ENCODE measurements at regions not wholly inside any gene's neighbourhood (a gene's known extent, or its start where the extent isn't known, plus 50 kb on each side); places are given as distances from the start of the nearest gene placed in this dataset.

GRCh38 chr10:8386781-8387180, 332.3 kb downstream of the GATA3 start:
- Histone ChIP-seq H3K27me3 (ENCODE audit: control insufficient read depth, insufficient read depth, low read length) (no peaks in the 10 kb centered on the region), H3K36me3 (replicated peaks; ENCODE audit: control insufficient read depth, insufficient read depth, low read length) (no peaks in the 10 kb centered on the region), H3K4me3 (ENCODE audit: insufficient read depth, low read depth, low read length) (no peak overlapping the region)
- no peak for DNase-seq

DNA sequence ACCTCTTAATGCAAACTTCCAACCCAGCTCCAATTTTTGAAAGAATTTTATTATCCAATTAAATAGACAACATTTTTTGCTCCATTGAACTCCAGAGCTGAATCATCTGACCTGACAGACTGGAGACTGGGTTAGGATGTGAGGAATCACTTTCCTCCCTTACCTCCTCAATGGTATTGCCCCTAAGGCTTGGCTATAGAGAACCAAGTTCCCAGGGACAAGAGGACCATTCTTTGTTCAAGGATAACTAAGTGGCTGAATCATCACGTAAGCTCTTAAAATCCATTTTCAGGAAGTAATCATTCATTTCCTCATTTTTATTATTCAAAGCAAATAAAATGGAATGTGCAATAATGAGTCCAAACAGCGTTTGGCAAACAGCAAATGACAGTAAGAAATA, 335.1 kb downstream of the GATA3 start:
- DNase-seq = no peak
- Histone ChIP-seq H3K36me3 (replicated peaks; ENCODE audit: control insufficient read depth, insufficient read depth, low read length) (no peaks in the 10 kb centered on the region), H3K4me3 (ENCODE audit: insufficient read depth, low read depth, low read length) (no peak overlapping the region), H3K27me3 (ENCODE audit: control insufficient read depth, insufficient read depth, low read length) (no peaks in the 10 kb centered on the region)

DNA sequence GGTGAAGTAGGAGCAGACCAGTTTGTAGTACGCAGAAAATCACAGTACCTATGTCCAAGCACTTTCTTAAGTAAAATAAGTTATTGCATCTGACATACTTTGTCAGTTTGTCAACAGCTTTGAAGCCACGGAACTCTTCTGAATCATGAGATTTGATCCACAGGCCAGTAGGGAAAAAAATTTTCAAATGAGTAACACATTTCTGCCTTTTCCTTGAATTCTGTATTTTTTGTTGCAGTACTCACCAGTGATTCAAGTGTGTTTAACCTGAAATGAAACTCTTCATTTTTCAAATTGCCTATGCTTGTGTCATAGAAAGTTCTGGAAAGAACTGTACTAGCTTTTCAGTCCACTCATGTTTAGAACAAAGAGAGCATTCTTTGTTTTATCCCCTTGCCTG, 337.7 kb downstream of the GATA3 start:
- H3K4me3 ChIP-seq (ENCODE audit: insufficient read depth, low read depth, low read length) = no peak overlapping the region
- no peak for DNase-seq
- no peaks in the 10 kb centered on the region for H3K36me3 ChIP-seq (replicated peaks; ENCODE audit: control insufficient read depth, insufficient read depth, low read length)
- no peaks in the 10 kb centered on the region for H3K27me3 ChIP-seq (ENCODE audit: control insufficient read depth, insufficient read depth, low read length)

DNA sequence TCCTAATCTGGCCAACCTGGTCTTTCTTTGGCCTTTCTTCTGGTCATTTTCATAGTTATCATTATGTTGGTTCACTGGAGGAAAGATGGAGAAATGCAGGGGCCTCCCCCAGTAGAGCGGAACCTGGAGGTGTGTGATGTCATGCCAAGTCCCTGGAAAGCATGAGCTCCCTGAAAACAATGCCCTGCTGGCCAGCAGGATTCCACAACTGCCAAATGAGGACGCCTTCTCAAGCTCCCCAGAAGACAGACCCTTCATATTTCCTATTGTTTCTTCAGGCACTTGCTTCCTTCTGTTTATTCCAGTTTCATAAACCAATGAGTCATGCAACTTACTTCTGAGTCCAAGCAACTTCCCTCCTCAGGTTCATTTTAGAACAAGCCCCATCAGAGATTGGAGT, 339.0 kb downstream of the GATA3 start:
- H3K27me3 ChIP-seq (ENCODE audit: control insufficient read depth, insufficient read depth, low read length) = no peaks in the 10 kb centered on the region
- no peak overlapping the region for H3K4me3 ChIP-seq (ENCODE audit: insufficient read depth, low read depth, low read length)
- no peaks in the 10 kb centered on the region for H3K36me3 ChIP-seq (replicated peaks; ENCODE audit: control insufficient read depth, insufficient read depth, low read length)
- no peak for DNase-seq

DNA sequence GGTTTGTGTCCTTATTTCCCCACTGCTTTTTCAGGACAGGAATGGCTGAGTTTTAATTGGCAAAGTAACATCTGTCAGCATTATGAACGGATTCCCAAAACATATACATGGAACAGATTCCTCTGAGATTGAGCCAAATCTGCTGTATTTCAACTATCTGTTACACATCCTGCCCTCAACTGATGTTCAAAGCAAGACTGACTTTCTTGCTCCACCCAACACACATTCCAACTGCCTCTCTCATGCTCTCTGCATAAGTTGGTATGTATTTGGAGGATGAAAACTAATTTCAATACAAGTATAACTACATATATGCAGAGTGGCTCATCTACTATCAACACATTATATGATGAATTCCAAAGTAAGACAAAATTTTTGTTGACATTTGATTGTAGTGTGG, 342.2 kb downstream of the GATA3 start:
- Histone ChIP-seq H3K4me3 (ENCODE audit: insufficient read depth, low read depth, low read length) (no peak overlapping the region), H3K36me3 (replicated peaks; ENCODE audit: control insufficient read depth, insufficient read depth, low read length) (no peaks in the 10 kb centered on the region), H3K27me3 (ENCODE audit: control insufficient read depth, insufficient read depth, low read length) (no peaks in the 10 kb centered on the region)
- no peak for DNase-seq

DNA sequence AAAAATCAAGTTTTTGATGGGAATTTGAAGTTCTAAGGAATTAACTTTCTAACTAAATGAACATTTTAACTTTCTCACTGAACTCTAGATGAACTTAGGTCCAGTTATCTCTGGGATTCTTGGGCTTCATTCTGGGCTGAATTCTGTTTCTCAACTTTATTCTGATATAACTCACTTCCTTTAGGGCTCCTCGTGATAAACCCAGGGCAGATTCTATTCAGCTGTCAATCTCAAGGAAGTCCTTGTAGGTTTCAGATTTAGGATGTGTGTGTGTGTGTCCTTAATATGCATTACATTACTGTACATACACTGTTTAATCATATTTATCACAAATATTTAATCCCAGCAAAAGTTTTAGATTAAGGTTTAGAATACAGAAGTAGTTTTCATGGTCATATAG, 344.3 kb downstream of the GATA3 start:
- no peak overlapping the region for H3K4me3 ChIP-seq (ENCODE audit: insufficient read depth, low read depth, low read length)
- DNase-seq = no peak
- no peaks in the 10 kb centered on the region for H3K27me3 ChIP-seq (ENCODE audit: control insufficient read depth, insufficient read depth, low read length)
- no peaks in the 10 kb centered on the region for H3K36me3 ChIP-seq (replicated peaks; ENCODE audit: control insufficient read depth, insufficient read depth, low read length)

GRCh38 chr10:8400151-8400550, 345.7 kb downstream of the GATA3 start:
- no peak overlapping the region for H3K4me3 ChIP-seq (ENCODE audit: insufficient read depth, low read depth, low read length)

GRCh38 chr10:8400892-8401291, 346.4 kb downstream of the GATA3 start:
- Histone ChIP-seq H3K36me3 (replicated peaks; ENCODE audit: control insufficient read depth, insufficient read depth, low read length) (no peaks in the 10 kb centered on the region), H3K27me3 (ENCODE audit: control insufficient read depth, insufficient read depth, low read length) (no peaks in the 10 kb centered on the region), H3K4me3 (ENCODE audit: insufficient read depth, low read depth, low read length) (no peak overlapping the region)
- no peak for DNase-seq

More at GRCh38 chr10:8400151-8400550, 345.7 kb downstream of the GATA3 start:
- H3K27me3 ChIP-seq (ENCODE audit: control insufficient read depth, insufficient read depth, low read length) = no peaks in the 10 kb centered on the region
- DNase-seq = no peak
- H3K36me3 ChIP-seq (replicated peaks; ENCODE audit: control insufficient read depth, insufficient read depth, low read length) = no peaks in the 10 kb centered on the region

DNA sequence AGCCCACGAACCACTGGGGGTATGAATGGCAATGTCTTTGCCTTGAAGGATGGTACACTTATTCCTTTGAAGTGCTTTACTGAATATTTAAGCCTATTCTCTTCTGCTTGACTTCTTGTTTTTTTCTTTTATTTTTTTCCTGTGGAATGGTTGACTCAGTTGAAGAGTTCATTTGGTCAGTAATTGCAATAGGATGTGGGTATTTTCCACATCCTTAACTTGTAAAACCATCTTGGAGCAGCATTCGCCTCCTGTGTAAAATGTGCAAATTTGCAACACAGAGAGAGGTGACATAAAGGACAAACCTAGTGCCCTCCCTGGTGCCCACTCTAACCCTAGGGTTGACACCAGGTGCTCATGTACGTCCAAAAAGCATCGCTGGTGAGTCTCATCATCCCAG, 347.0 kb downstream of the GATA3 start:
- H3K36me3 ChIP-seq (replicated peaks; ENCODE audit: control insufficient read depth, insufficient read depth, low read length) = no peaks in the 10 kb centered on the region
- DNase-seq = no peak
- H3K4me3 ChIP-seq (ENCODE audit: insufficient read depth, low read depth, low read length) = no peak overlapping the region
- no peaks in the 10 kb centered on the region for H3K27me3 ChIP-seq (ENCODE audit: control insufficient read depth, insufficient read depth, low read length)

DNA sequence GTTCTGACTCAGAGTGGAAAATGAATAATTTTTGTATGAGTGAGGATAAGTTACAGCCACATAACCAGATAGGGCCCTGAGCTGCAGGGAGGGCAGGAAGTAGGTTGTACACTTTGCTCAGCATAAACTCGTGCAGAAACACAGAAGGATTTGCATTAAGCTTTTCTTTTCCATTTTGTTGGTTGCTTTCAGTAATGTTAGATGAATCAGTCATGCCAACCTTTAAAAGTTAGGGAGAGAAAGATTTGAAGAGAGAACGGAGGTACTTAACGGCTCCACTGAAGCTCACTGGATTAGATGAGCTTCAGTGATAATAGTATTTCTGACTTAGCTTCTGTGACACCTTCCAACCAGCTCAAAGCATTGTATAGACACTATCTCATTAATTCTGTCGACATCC, 348.1 kb downstream of the GATA3 start:
- Histone ChIP-seq H3K27me3 (ENCODE audit: control insufficient read depth, insufficient read depth, low read length) (no peaks in the 10 kb centered on the region), H3K36me3 (replicated peaks; ENCODE audit: control insufficient read depth, insufficient read depth, low read length) (no peaks in the 10 kb centered on the region), H3K4me3 (ENCODE audit: insufficient read depth, low read depth, low read length) (no peak overlapping the region)
- DNase-seq = no peak

- Histone ChIP-seq H3K36me3 (replicated peaks; ENCODE audit: control insufficient read depth, insufficient read depth, low read length) (no peaks in the 10 kb centered on the region), H3K27me3 (ENCODE audit: control insufficient read depth, insufficient read depth, low read length) (no peaks in the 10 kb centered on the region), H3K4me3 (ENCODE audit: insufficient read depth, low read depth, low read length) (no peak overlapping the region)
- peak; percentile 19 for DNase-seq
Measured at GRCh38 chr10:8403711-8404371, 349.4 kb downstream of the GATA3 start.

DNA sequence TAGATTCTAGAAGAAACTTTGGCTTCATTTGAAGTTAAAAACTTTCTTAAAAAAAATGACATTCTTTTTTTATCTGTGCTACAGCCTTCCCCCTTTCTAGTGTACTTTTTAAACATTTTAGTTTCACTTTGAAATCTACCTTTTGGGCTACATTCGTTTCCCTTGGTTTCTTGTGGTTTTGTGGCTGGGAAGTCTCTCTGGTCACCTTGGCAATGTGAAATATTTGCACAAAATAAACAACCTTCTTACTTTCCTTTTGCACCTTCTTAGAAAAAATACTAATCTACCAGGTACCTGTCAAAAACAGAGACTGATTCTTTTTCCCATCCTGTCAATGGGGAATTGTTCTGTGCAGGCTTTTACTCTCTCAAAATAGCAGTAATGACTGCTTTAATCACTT, 350.2 kb downstream of the GATA3 start:
- Histone ChIP-seq H3K36me3 (replicated peaks; ENCODE audit: control insufficient read depth, insufficient read depth, low read length) (no peaks in the 10 kb centered on the region), H3K27me3 (ENCODE audit: control insufficient read depth, insufficient read depth, low read length) (no peaks in the 10 kb centered on the region), H3K4me3 (ENCODE audit: insufficient read depth, low read depth, low read length) (no peak overlapping the region)
- no peak for DNase-seq

DNA sequence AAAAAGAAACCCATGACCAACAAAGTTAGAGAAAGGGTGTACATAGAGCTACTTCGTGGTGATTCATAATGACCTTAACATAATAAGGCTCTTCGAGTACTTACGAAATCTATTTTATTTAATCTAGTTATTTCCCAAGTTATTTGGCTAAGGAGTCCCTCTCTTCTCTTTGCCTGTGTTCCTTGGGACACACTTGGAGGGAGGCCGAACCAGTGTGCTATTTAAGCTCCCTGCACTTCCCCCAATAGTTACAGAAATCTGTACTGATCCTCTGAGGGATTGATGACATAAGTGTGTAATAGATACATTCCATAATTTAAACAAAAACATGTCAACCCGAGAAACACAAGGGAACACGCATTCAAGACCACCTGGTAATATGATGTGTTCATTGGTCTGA, 351.1 kb downstream of the GATA3 start:
- no peaks in the 10 kb centered on the region for H3K36me3 ChIP-seq (replicated peaks; ENCODE audit: control insufficient read depth, insufficient read depth, low read length)
- DNase-seq = no peak
- no peak overlapping the region for H3K4me3 ChIP-seq (ENCODE audit: insufficient read depth, low read depth, low read length)
- H3K27me3 ChIP-seq (ENCODE audit: control insufficient read depth, insufficient read depth, low read length) = no peaks in the 10 kb centered on the region

DNA sequence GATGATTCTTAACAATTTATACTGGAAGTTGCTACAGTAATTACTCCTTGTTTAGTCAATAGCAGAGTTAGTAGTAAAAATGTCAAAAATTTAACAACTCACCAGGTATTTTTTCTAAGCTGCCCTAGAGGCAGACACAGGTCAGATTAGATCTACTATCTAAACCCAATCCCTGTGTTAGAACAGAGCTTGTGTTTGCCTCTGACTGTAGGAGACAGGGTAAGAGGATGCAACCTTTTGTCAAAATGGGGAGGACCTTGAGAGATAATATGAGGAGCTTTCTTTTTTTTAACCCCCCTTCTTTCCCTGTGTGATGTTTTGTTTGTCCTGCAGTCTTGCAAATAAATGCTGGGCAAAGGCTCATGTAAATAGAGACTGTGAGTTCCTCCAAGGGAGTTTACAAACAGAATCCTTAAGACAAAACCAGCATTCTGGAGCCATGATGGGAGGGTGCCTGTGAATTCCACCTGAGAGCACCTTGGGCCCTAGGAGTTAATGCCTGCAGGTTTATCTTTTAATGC, 353.1 kb downstream of the GATA3 start:
- H3K36me3 ChIP-seq (replicated peaks; ENCODE audit: control insufficient read depth, insufficient read depth, low read length) = no peaks in the 10 kb centered on the region
- H3K27me3 ChIP-seq (ENCODE audit: control insufficient read depth, insufficient read depth, low read length) = no peaks in the 10 kb centered on the region
- H3K4me3 ChIP-seq (ENCODE audit: insufficient read depth, low read depth, low read length) = no peak overlapping the region
- DNase-seq = no peak

DNA sequence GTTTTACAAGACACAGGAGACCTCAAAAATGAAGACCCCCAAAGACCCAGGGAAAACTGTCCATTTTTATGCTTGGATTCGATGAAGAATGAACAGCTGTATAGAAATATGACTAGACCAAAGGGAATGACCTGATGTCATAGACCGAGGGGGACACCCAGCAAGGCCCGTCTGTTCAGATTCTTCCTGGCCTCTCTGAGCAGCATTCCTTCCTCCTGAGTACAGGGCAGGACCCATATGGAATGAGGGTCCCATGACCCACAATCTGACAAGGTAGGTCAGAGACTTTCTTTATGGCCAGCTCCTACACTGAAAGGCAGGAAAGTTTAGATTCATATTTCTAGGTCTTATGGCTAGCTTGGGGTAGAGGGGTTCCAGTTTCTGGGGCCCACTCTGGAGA, 356.0 kb downstream of the GATA3 start:
- Histone ChIP-seq H3K4me3 (ENCODE audit: insufficient read depth, low read depth, low read length) (no peak overlapping the region), H3K27me3 (ENCODE audit: control insufficient read depth, insufficient read depth, low read length) (no peaks in the 10 kb centered on the region), H3K36me3 (replicated peaks; ENCODE audit: control insufficient read depth, insufficient read depth, low read length) (no peaks in the 10 kb centered on the region)
- no peak for DNase-seq

DNA sequence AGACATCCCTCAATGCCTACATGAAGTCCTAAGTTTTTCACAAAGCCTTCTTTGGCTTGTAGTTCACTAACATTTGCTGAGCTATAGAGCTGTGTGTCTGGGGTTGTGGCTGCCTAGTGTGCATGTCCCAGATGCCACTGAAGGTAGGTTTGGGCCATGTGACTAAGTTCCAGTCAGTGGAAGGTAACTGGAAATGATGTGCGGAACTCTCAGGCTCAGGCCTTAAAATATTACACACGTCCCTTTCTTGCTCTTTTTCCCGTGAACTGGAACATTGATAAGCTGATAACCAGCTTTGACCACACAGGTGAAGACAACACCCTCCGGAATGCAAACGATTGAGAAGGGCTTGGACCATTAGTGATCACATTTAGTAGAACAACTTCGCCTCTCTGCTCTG, 358.1 kb downstream of the GATA3 start:
- no peak for DNase-seq
- Histone ChIP-seq H3K4me3 (ENCODE audit: insufficient read depth, low read depth, low read length) (no peak overlapping the region), H3K27me3 (ENCODE audit: control insufficient read depth, insufficient read depth, low read length) (no peaks in the 10 kb centered on the region), H3K36me3 (replicated peaks; ENCODE audit: control insufficient read depth, insufficient read depth, low read length) (no peaks in the 10 kb centered on the region)
